HFF-Myc (cell line): ENCODE measurements at regions not wholly inside any gene's neighbourhood (a gene's known extent, or its start where the extent isn't known, plus 50 kb on each side); places are given as distances from the start of the nearest gene placed in this dataset.

Experiments
- DNase-seq: peaks from one replicate; pipeline ENCODE4 v3.0.0-alpha.2; 2011; ENCODE audit warnings: low read depth; ENCODE audit errors: extremely low read depth
- H3K4me3 ChIP-seq: replicated peaks from 2 replicates; pipeline ENCODE4 v1.5.1; 2011; ENCODE audit warnings: low read depth, mild to moderate bottlenecking, control low read depth, low read length
- CTCF ChIP-seq: IDR thresholded peaks from 2 replicates; pipeline ENCODE4 v1.5.1; 2012; ENCODE audit warnings: mild to moderate bottlenecking, low read depth, low read length, control low read depth; ENCODE audit errors: missing control alignments

- no peak overlapping the region for H3K4me3 ChIP-seq
- no peak for TF ChIP-seq CTCF
These were observed 961.8 kb upstream of the LRRN3 start for GRCh38 chr7:110129159-110129558.

GRCh38 chr7:110130669-110131068, 960.3 kb upstream of the LRRN3 start:
- no peak overlapping the region for H3K4me3 ChIP-seq
- DNase-seq: no peak
- no peak for TF ChIP-seq CTCF

More at GRCh38 chr7:110129159-110129558, 961.8 kb upstream of the LRRN3 start:
- no peak for DNase-seq

DNA sequence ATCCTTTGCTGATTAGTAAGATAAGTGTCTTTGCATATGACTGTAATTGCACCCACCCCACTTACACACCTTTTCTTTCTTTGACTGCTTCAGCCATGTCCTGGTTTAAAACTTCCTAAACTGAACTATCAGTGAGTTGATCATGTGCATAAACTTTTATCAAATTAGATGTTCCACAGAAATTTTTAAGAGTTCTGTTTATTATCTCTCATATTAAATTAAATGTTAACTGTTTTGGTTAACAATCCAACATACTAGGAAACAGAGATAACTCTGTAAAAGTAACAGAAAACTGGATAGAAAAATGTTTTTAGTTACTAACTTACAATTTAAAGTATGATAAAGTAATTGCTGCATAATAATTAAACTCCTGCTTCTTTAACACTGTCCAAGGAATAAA, 959.6 kb upstream of the LRRN3 start:
- no peak overlapping the region for H3K4me3 ChIP-seq
- no peak for DNase-seq
- no peak for TF ChIP-seq CTCF

- no peak for DNase-seq
- TF ChIP-seq CTCF: no peak
- H3K4me3 ChIP-seq: no peak overlapping the region
These were observed 951.9 kb upstream of the LRRN3 start for GRCh38 chr7:110139056-110139455.

GRCh38 chr7:110142939-110143526, 947.9 kb upstream of the LRRN3 start:
- TF ChIP-seq CTCF: no peak

DNA sequence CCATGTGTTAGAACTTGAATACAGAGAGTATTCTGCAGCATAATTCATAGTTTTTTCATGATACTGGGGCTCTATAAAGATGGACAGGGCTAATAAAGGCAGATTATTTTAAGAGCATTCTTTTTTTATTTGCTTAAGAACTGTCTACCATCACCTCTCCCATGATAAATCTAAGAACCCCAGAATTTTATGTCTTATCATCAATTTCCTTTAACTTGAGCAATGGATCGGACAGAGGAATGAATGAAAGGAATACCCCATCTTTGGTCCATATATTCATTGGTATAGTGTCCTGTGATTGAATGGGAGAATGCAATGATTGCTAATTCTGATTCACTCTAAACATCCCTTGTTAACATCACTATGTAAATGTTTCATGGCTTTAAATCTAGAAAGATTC, 946.3 kb upstream of the LRRN3 start:
- no peak overlapping the region for H3K4me3 ChIP-seq
- TF ChIP-seq CTCF: no peak
- no peak for DNase-seq

More at GRCh38 chr7:110142939-110143526, 947.9 kb upstream of the LRRN3 start:
- DNase-seq: no peak
- H3K4me3 ChIP-seq: no peak overlapping the region

GRCh38 chr7:110148054-110148453, 942.9 kb upstream of the LRRN3 start:
- no peak for TF ChIP-seq CTCF
- DNase-seq: no peak

More at GRCh38 chr7:110148054-110148453, 942.9 kb upstream of the LRRN3 start:
- H3K4me3 ChIP-seq: no peak overlapping the region
